GM12878 (cell line): ENCODE measurements at regions not wholly inside any gene's neighbourhood (a gene's known extent, or its start where the extent isn't known, plus 50 kb on each side); places are given as distances from the start of the nearest gene placed in this dataset.

Experiments
- ATAC-seq: fragments of 200-7000 bp; cut with Tn5 transposase; 3 replicates; pipeline ENCODE4 v1.9.1; 2020; ENCODE audit warnings: mild to moderate bottlenecking, moderate library complexity
- BruUV-seq: library from RNA; stranded (reverse); fragments of 400-500 nt; replicated peaks from 2 replicates; lab custom pipeline; 2021; lab: Mats Ljungman, UMichigan
- CTCF ChIA-PET: fragments of 300-600 bp; sonication (Branson Sonifier 250); formaldehyde crosslinking; extraction: SDS; loops from one replicate; lab custom pipeline; 2021; ENCODE audit warnings: inconsistent platforms; lab: Yijun Ruan, JAX
- POLR2A ChIA-PET: fragments of 350-600 bp; formaldehyde crosslinking; extraction: SDS; loops from one replicate; lab custom pipeline; 2021; ENCODE audit warnings: inconsistent platforms; lab: Charles Lee
- RAD21 ChIA-PET: fragments of 300-600 bp; sonication (Branson Sonifier 250); formaldehyde crosslinking; loops from one replicate; lab custom pipeline; 2023; ENCODE audit warnings: antibody characterized with exemption; ENCODE audit not compliant: unreplicated experiment; lab: Charles Lee
- SMC1A ChIA-PET: fragments of 300-600 bp; sonication (Branson Sonifier 250); formaldehyde crosslinking; loops from one replicate; lab custom pipeline; 2023; ENCODE audit not compliant: unreplicated experiment, uncharacterized antibody; lab: Charles Lee
- DNase-seq: peaks from one replicate; pipeline ENCODE4 v3.0.0-alpha.2; 2011; ENCODE audit warnings: low read depth, low spot score
- FAIRE-seq: peaks from 3 replicates; lab custom pipeline; 2011; peaks lifted over from hg19 to GRCh38; lab: Jason Lieb, UNC
- H2AFZ ChIP-seq: 2 replicates; pipeline ENCODE4 v1.6.0; 2011; ENCODE audit warnings: low read depth, low read length, control low read depth; ENCODE audit not compliant: control insufficient read depth
- H3K27ac ChIP-seq: 2 replicates; pipeline ENCODE4 v1.5.1; 2011; ENCODE audit warnings: control low read depth; ENCODE audit not compliant: control insufficient read depth, insufficient read depth
- H3K27me3 ChIP-seq, 2 experiments: replicated peaks in 1 of 2; 2 replicates each; pipeline versions ENCODE4 v1.6.0 to v1.6.1; 2011; ENCODE audit warnings: low read length in 1 of 2; ENCODE audit not compliant: control insufficient read depth in 2 of 2, insufficient read depth in 2 of 2
- H3K36me3 ChIP-seq, 2 experiments: 2 replicates each; pipeline ENCODE4 v1.5.1; 2011; ENCODE audit warnings: low read length in 1 of 2; ENCODE audit not compliant: control insufficient read depth in 2 of 2, insufficient read depth in 2 of 2
- H3K4me1 ChIP-seq: 2 replicates; pipeline ENCODE4 v1.6.1; 2011; ENCODE audit warnings: mild to moderate bottlenecking, low read length, moderate library complexity, mixed read lengths; ENCODE audit not compliant: control insufficient read depth, insufficient read depth
- H3K4me2 ChIP-seq: 2 replicates; pipeline ENCODE4 v1.6.0; 2011; ENCODE audit warnings: control low read depth; ENCODE audit not compliant: control insufficient read depth, insufficient read depth
- H3K4me3 ChIP-seq: fragments of 200-600 bp; sonication (generic); 2 replicates; pipeline ENCODE4 v1.5.1; 2016
- H3K79me2 ChIP-seq: 2 replicates; pipeline ENCODE4 v1.6.0; 2011; ENCODE audit warnings: low read length; ENCODE audit not compliant: control insufficient read depth, insufficient read depth
- H3K9ac ChIP-seq: 2 replicates; pipeline ENCODE4 v1.8.0; 2011; ENCODE audit warnings: low read length, control low read depth, mixed read lengths; ENCODE audit not compliant: control insufficient read depth, insufficient read depth
- H3K9me3 ChIP-seq: replicated peaks from 3 replicates; pipeline ENCODE4 v1.5.1; 2011; ENCODE audit warnings: mild to moderate bottlenecking, low read length; ENCODE audit not compliant: control insufficient read depth, insufficient read depth
- H4K20me1 ChIP-seq: 2 replicates; pipeline ENCODE4 v1.6.0; 2011; ENCODE audit not compliant: control insufficient read depth, insufficient read depth
- CTCF ChIP-seq, 3 experiments: IDR thresholded peaks in 2 of 3; conservative IDR thresholded peaks in 1 of 3; 2 replicates each; pipeline ENCODE4 v1.5.1; 2011; ENCODE audit warnings: low read depth in 3 of 3, low read length in 3 of 3, mild to moderate bottlenecking in 3 of 3, control low read depth in 2 of 3, moderate library complexity in 2 of 3, inconsistent platforms in 1 of 3, mixed read lengths in 1 of 3; ENCODE audit not compliant: control insufficient read depth in 2 of 3, insufficient read depth in 1 of 3; ENCODE audit errors: extremely low read depth in 1 of 3
- PML ChIP-seq: IDR thresholded peaks from 2 replicates; pipeline ENCODE4 v1.6.1; 2012; ENCODE audit warnings: low read length, inconsistent platforms
- POLR2A ChIP-seq: IDR thresholded peaks from 2 replicates; pipeline ENCODE4 v1.6.1; 2011; ENCODE audit warnings: low read depth, mild to moderate bottlenecking, low read length
- ZNF207 ChIP-seq: fragments of 450-650 bp; IDR thresholded peaks from 2 replicates; pipeline ENCODE4 v1.6.1; 2014; ENCODE audit warnings: antibody characterized with exemption, mild to moderate bottlenecking, borderline replicate concordance
- ZNF217 ChIP-seq: fragments of 450-650 bp; IDR thresholded peaks from 2 replicates; pipeline ENCODE4 v1.6.1; 2017; ENCODE audit warnings: antibody characterized with exemption, mild to moderate bottlenecking
- WGBS: methylation state at CpG from one replicate; pipeline ENCODE4 v1.1.6; 2016; ENCODE audit warnings: low lambda C conversion rate; ENCODE audit not compliant: insufficient replicate concordance, insufficient coverage; ENCODE audit errors: missing lambda C conversion rate; 5-methylcytosine and 5-hydroxymethylcytosine counted together
- in situ Hi-C: fragments of 300-500 bp; cut with MboI; formaldehyde crosslinking; loops from 9 replicates; pipeline ENCODE4 v1.14.3; 2018; ENCODE audit warnings: mixed read lengths
- intact Hi-C: fragments of 100-400 bp; cut with micrococcal nuclease; formaldehyde crosslinking; loops from one replicate; pipeline ENCODE4 v1.14.2; 2022; ENCODE audit not compliant: unreplicated experiment

GRCh38 chr7:130875265-130875741, 141.3 kb upstream of the KLF14 start (continued):
- TF ChIP-seq CTCF (IDR thresholded peaks at IDR 0.05 in 2 of 3, conservative IDR thresholded peaks at IDR 0.05 in 1 of 3; ENCODE audit: control insufficient read depth in 2 of 3, extremely low read depth in 1 of 3, insufficient read depth in 1 of 3, low read depth in 3 of 3, low read length in 3 of 3) = peak; percentile 70 to 94 (median 88)

- Histone ChIP-seq H2AFZ (no peak overlapping the region), H3K9me3 (no peaks in the 10 kb centered on the region), H3K36me3 (peaks cover 12 to 40% of the 10 kb centered on the region in 2 experiments), H3K27me3 (no peaks in the 10 kb centered on the region), H4K20me1 (peaks cover 5% of the 10 kb centered on the region; the same call in 1 of the 2 replicates), H3K4me2 (no peak overlapping the region), H3K9ac (no peak overlapping the region), H3K79me2 (no peaks in the 10 kb centered on the region), H3K4me1 (no peaks in the 10 kb centered on the region), H3K27ac (no peak overlapping the region), H3K4me3 (no peak overlapping the region)
- FAIRE-seq (no peak), DNase-seq (no peak), ATAC-seq (peak; percentile 9; the same call in 1 of the 3 replicates)
- BruUV-seq = no TSS peak
- in situ Hi-C loops (no loop called here), intact Hi-C loops (loop anchor here (1.0 kb wide), 1 partner anchor 164 kb away; no protein-coding TSS in a partner anchor)
- no peak for TF ChIP-seq ZNF217
- TF ChIP-seq CTCF (IDR thresholded peaks at IDR 0.05 in 2 of 3, conservative IDR thresholded peaks at IDR 0.05 in 1 of 3; ENCODE audit: control insufficient read depth in 2 of 3, extremely low read depth in 1 of 3, insufficient read depth in 1 of 3, low read depth in 3 of 3, low read length in 3 of 3) = no peak
- TF ChIP-seq PML = no peak
- TF ChIP-seq POLR2A = 0 out of 2 replicates have a peak, but pooled peaks have one; percentile 9
- TF ChIP-seq ZNF207 = no peak
- CTCF ChIA-PET = interaction anchor here (0.7 to 6.0 kb wide), 5 partner anchors 22 to 163 kb away, joined by 3 to 46 read pairs (median 13); no protein-coding TSS in a partner anchor
- WGBS = 96% methylated on average over 4 of the region's 5 CpGs
- POLR2A ChIA-PET = no interaction called here
- RAD21 ChIA-PET = interaction anchor here (0.5 to 1.0 kb wide), 2 partner anchors 21 to 164 kb away, joined by 3 to 4 read pairs; no protein-coding TSS in a partner anchor
- SMC1A ChIA-PET = interaction anchor here (1.0 to 3.0 kb wide), 4 partner anchors 39 to 164 kb away, joined by 3 to 20 read pairs (median 4); no protein-coding TSS in a partner anchor
Measured at GRCh38 chr7:130875901-130876300, 141.9 kb upstream of the KLF14 start.
